H9 (cell line): ENCODE measurements at regions not wholly inside any gene's neighbourhood (a gene's known extent, or its start where the extent isn't known, plus 50 kb on each side); places are given as distances from the start of the nearest gene placed in this dataset.

Source experiments
- DNase-seq: peaks from one replicate; pipeline ENCODE4 v3.0.0-alpha.2; 2017
- H2AFZ ChIP-seq: one replicate; pipeline ENCODE4 v1.6.1; 2013; ENCODE audit warnings: mild to moderate bottlenecking, low read length, control low read depth, moderate library complexity
- H2AK5ac ChIP-seq: 2 replicates; pipeline ENCODE4 v1.6.1; 2013; ENCODE audit warnings: low read length, control low read depth, mixed read lengths; ENCODE audit not compliant: insufficient read length
- H2BK120ac ChIP-seq: one replicate; pipeline ENCODE4 v1.6.1; 2013; ENCODE audit warnings: low read depth, mild to moderate bottlenecking, low read length, control low read depth, inconsistent platforms; ENCODE audit not compliant: poor library complexity, severe bottlenecking
- H2BK12ac ChIP-seq: 2 replicates; pipeline ENCODE4 v1.6.1; 2013; ENCODE audit warnings: low read length, control low read depth, mixed read lengths, low read depth; ENCODE audit not compliant: insufficient read length
- H2BK15ac ChIP-seq: 2 replicates; pipeline ENCODE4 v1.6.1; 2013; ENCODE audit warnings: low read depth, low read length, control low read depth
- H2BK20ac ChIP-seq: one replicate; pipeline ENCODE4 v1.6.1; 2013; ENCODE audit warnings: low read depth, mild to moderate bottlenecking, low read length, control low read depth, inconsistent platforms; ENCODE audit not compliant: poor library complexity, severe bottlenecking
- H2BK5ac ChIP-seq: 2 replicates; pipeline ENCODE4 v1.6.1; 2013; ENCODE audit warnings: low read length, control low read depth, mixed read lengths; ENCODE audit not compliant: insufficient read length
- H3K14ac ChIP-seq: 2 replicates; pipeline ENCODE4 v1.6.1; 2013; ENCODE audit warnings: low read length, control low read depth; ENCODE audit not compliant: insufficient read depth
- H3K18ac ChIP-seq: 2 replicates; pipeline ENCODE4 v1.6.1; 2013; ENCODE audit warnings: low read depth, mild to moderate bottlenecking, mixed read lengths, low read length, control low read depth; ENCODE audit not compliant: insufficient read length
- H3K23ac ChIP-seq: 2 replicates; pipeline ENCODE4 v1.6.1; 2013; ENCODE audit warnings: low read length, control low read depth, mixed read lengths, low read depth; ENCODE audit not compliant: insufficient read length
- H3K23me2 ChIP-seq: 2 replicates; pipeline ENCODE4 v1.6.1; 2013; ENCODE audit warnings: low read depth, mild to moderate bottlenecking, mixed read lengths, low read length, control low read depth; ENCODE audit not compliant: insufficient read length, poor library complexity, severe bottlenecking
- H3K27ac ChIP-seq: 2 replicates; pipeline ENCODE4 v1.5.1; 2013; ENCODE audit warnings: low read length, control low read depth, mixed read lengths, low read depth; ENCODE audit not compliant: insufficient read length
- H3K27me3 ChIP-seq: 2 replicates; pipeline ENCODE4 v1.6.1; 2013; ENCODE audit warnings: low read length, control low read depth, inconsistent platforms; ENCODE audit not compliant: insufficient read depth
- H3K4ac ChIP-seq: 2 replicates; pipeline ENCODE4 v1.6.1; 2013; ENCODE audit warnings: low read depth, mild to moderate bottlenecking, control low read depth, inconsistent platforms, low read length, moderate library complexity
- H3K4me1 ChIP-seq: 2 replicates; pipeline ENCODE4 v1.6.1; 2013; ENCODE audit warnings: low read length, control low read depth, inconsistent platforms; ENCODE audit not compliant: insufficient read depth
- H3K4me2 ChIP-seq: 2 replicates; pipeline ENCODE4 v1.6.1; 2013; ENCODE audit warnings: low read length, control low read depth, mixed read lengths; ENCODE audit not compliant: insufficient read length, insufficient read depth
- H3K56ac ChIP-seq: 2 replicates; pipeline ENCODE4 v1.6.1; 2013; ENCODE audit warnings: low read depth, mild to moderate bottlenecking, mixed read lengths, low read length, control low read depth; ENCODE audit not compliant: insufficient read length
- H3K79me1 ChIP-seq: 2 replicates; pipeline ENCODE4 v1.6.1; 2013; ENCODE audit warnings: low read depth, mild to moderate bottlenecking, moderate library complexity, low read length, control low read depth, inconsistent platforms; ENCODE audit not compliant: insufficient read depth, poor library complexity, severe bottlenecking
- H3K79me2 ChIP-seq: 2 replicates; pipeline ENCODE4 v1.6.1; 2013; ENCODE audit warnings: low read length, control low read depth, inconsistent platforms; ENCODE audit not compliant: insufficient read depth
- H3K9ac ChIP-seq: 2 replicates; pipeline ENCODE4 v1.6.1; 2013; ENCODE audit warnings: low read length, control low read depth, mixed read lengths; ENCODE audit not compliant: insufficient read length; ENCODE audit errors: extremely low read depth
- H3K9me3 ChIP-seq: one replicate; pipeline ENCODE4 v1.6.1; 2013; ENCODE audit warnings: low read depth, low read length, inconsistent platforms; ENCODE audit not compliant: control insufficient read depth
- H3T11ph ChIP-seq: one replicate; pipeline ENCODE4 v1.6.1; 2013; ENCODE audit warnings: mild to moderate bottlenecking, low read length, control low read depth, inconsistent platforms
- H4K20me1 ChIP-seq: one replicate; pipeline ENCODE4 v1.6.1; 2013; ENCODE audit not compliant: control insufficient read depth, insufficient read length, insufficient read depth
- H4K5ac ChIP-seq: 2 replicates; pipeline ENCODE4 v1.6.1; 2013; ENCODE audit warnings: low read depth, mild to moderate bottlenecking, mixed read lengths, low read length, control low read depth; ENCODE audit not compliant: insufficient read length
- H4K8ac ChIP-seq: replicated peaks from 2 replicates; pipeline ENCODE4 v1.6.1; 2013; ENCODE audit warnings: low read length, control low read depth, mixed read lengths, low read depth; ENCODE audit not compliant: insufficient read length
- H4K91ac ChIP-seq: 2 replicates; pipeline ENCODE4 v1.6.1; 2013; ENCODE audit warnings: low read depth, mild to moderate bottlenecking, moderate library complexity, mixed read lengths, low read length, control low read depth; ENCODE audit not compliant: insufficient read length
- H3K27ac Mint-ChIP-seq, 3 experiments: 2 replicates in 2 of 3; 3 replicates in 1 of 3; pipeline ENCODE4 v1.8.0; 2020 to 2021; ENCODE audit warnings: mixed read lengths in 3 of 3, mild to moderate bottlenecking in 1 of 3, moderate library complexity in 1 of 3
- H3K27me3 Mint-ChIP-seq: 2 replicates; pipeline ENCODE4 v1.8.0; 2021; ENCODE audit warnings: low read depth, mild to moderate bottlenecking, moderate library complexity, mixed read lengths
- H3K36me3 Mint-ChIP-seq, 3 experiments: 2 replicates in 2 of 3; 3 replicates in 1 of 3; pipeline ENCODE4 v1.8.0; 2020 to 2021; ENCODE audit warnings: low read depth in 3 of 3, mixed read lengths in 3 of 3; ENCODE audit not compliant: insufficient read depth in 1 of 3
- H3K4me1 Mint-ChIP-seq, 2 experiments: 2 replicates each; pipeline ENCODE4 v1.8.0; 2020; ENCODE audit warnings: mixed read lengths in 2 of 2
- H3K4me3 Mint-ChIP-seq, 2 experiments: 2 replicates in 1 of 2; 3 replicates in 1 of 2; pipeline ENCODE4 v1.8.0; 2020 to 2021; ENCODE audit warnings: mild to moderate bottlenecking in 2 of 2, mixed read lengths in 2 of 2, moderate library complexity in 1 of 2
- H3K9me3 Mint-ChIP-seq, 2 experiments: 2 replicates in 1 of 2; 3 replicates in 1 of 2; pipeline ENCODE4 v1.8.0; 2020; ENCODE audit warnings: mild to moderate bottlenecking in 2 of 2, mixed read lengths in 2 of 2, moderate library complexity in 1 of 2
- WGBS: extraction: QIAGEN DNeasy Blood & Tissue Kit; methylation state at CpG from one replicate; pipeline ENCODE4 v1.1.7; 2013; ENCODE audit warnings: missing lambda C conversion rate, low lambda C conversion rate, mixed read lengths; ENCODE audit not compliant: insufficient read length; ENCODE audit errors: extremely low coverage; 5-methylcytosine and 5-hydroxymethylcytosine counted together
- TF ChIP-seq, protein P1 (sequence below): fragments of 200-600 bp; sonication (generic); conservative IDR thresholded peaks from 3 replicates; pipeline ENCODE4 v1.8.0; 2021; ENCODE audit warnings: antibody characterized with exemption, mild to moderate bottlenecking

DNA sequence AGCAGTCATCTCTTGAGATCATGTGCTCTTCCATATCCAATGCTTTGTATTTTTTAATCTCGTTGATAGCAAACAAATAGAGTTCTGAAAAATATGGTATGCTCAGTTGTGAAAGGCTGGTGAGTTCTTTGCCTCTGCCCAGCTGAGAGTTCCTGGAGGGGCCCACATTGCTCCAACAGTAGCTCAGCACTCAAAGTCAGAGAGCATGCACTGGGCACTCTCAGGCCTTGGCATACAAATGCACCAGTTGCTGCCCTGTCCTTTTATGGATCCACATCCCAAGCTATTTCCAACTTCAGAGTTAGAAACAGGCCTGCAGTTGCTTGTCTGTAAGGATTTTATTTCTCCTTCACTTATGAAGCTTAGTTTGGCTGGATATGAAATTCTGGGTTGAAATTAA lies 181.7 kb upstream of the CHRNA7 start:
- peaks cover 2% of the 10 kb centered on the region for H3K79me1 ChIP-seq
- H3K23ac ChIP-seq: no peak overlapping the region
- H3K27me3 ChIP-seq: no peaks in the 10 kb centered on the region
- H3K9me3 ChIP-seq: no peaks in the 10 kb centered on the region
- no peak overlapping the region for H3K27ac ChIP-seq
- H4K20me1 ChIP-seq: peaks cover 3% of the 10 kb centered on the region
- no peak overlapping the region for H2BK120ac ChIP-seq
- H3K4me2 ChIP-seq: no peak overlapping the region
- no peak overlapping the region for H4K8ac ChIP-seq
- no peak overlapping the region for H3K14ac ChIP-seq
- TF ChIP-seq, protein P1, sequence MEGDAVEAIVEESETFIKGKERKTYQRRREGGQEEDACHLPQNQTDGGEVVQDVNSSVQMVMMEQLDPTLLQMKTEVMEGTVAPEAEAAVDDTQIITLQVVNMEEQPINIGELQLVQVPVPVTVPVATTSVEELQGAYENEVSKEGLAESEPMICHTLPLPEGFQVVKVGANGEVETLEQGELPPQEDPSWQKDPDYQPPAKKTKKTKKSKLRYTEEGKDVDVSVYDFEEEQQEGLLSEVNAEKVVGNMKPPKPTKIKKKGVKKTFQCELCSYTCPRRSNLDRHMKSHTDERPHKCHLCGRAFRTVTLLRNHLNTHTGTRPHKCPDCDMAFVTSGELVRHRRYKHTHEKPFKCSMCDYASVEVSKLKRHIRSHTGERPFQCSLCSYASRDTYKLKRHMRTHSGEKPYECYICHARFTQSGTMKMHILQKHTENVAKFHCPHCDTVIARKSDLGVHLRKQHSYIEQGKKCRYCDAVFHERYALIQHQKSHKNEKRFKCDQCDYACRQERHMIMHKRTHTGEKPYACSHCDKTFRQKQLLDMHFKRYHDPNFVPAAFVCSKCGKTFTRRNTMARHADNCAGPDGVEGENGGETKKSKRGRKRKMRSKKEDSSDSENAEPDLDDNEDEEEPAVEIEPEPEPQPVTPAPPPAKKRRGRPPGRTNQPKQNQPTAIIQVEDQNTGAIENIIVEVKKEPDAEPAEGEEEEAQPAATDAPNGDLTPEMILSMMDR: no peak
- no peak overlapping the region for H2BK15ac ChIP-seq
- H4K91ac ChIP-seq: no peak overlapping the region
- no peak overlapping the region for H3K18ac ChIP-seq
- Mint-ChIP-seq H3K4me3 (no peak overlapping the region), H3K9me3 (peaks cover 18 to 24% of the 10 kb centered on the region in 2 experiments), H3K4me1 (no peaks in the 10 kb centered on the region), H3K36me3 (peaks cover 0 to 1% (median 0%) of the 10 kb centered on the region in 3 experiments; a peak in 3 of 7 replicates), H3K27ac (no peak overlapping the region), H3K27me3 (peaks cover 2% of the 10 kb centered on the region; the same call in 1 of the 2 replicates)
- no peak overlapping the region for H4K5ac ChIP-seq
- no peak for DNase-seq
- H3K9ac ChIP-seq: no peak overlapping the region
- H3K79me2 ChIP-seq: no peaks in the 10 kb centered on the region
- no CpG with 5 or more reads among the region's 1 CpG for WGBS
- no peak overlapping the region for H2BK12ac ChIP-seq
- H3T11ph ChIP-seq: no peak overlapping the region
- H2BK5ac ChIP-seq: no peak overlapping the region
- no peak overlapping the region for H3K56ac ChIP-seq
- H2AK5ac ChIP-seq: no peak overlapping the region
- H3K4me1 ChIP-seq: no peaks in the 10 kb centered on the region
- no peak overlapping the region for H3K4ac ChIP-seq
- no peaks in the 10 kb centered on the region for H3K23me2 ChIP-seq
- no peak overlapping the region for H2AFZ ChIP-seq
- H2BK20ac ChIP-seq: no peak overlapping the region
